Esophagus squamous epithelium (tissue), 5 donors: ENCODE measurements at regions not wholly inside any gene's neighbourhood (a gene's known extent, or its start where the extent isn't known, plus 50 kb on each side); places are given as distances from the start of the nearest gene placed in this dataset.

ENCODE experiments used
- DNase-seq: peaks from one replicate; lab custom pipeline; 2025; lab: John Stamatoyannopoulos, UW
- H3K27ac ChIP-seq, 4 donors: fragments of 200-600 bp; sonication (generic); one replicate each; pipeline ENCODE4 v1.5.1; 2016 to 2019; ENCODE audit warnings: mild to moderate bottlenecking in 1 of 4
- H3K27me3 ChIP-seq, 4 donors: fragments of 200-600 bp; sonication (generic); 1 replicate in 3 of 4; 2 replicates in 1 of 4; pipeline versions ENCODE4 v1.5.1 to v1.6.0; 2017 to 2021; ENCODE audit warnings: antibody characterized with exemption in 1 of 4
- H3K36me3 ChIP-seq, 3 donors: fragments of 200-600 bp; sonication (generic); one replicate each; pipeline ENCODE4 v1.5.1; 2016 to 2019
- H3K4me1 ChIP-seq, 3 donors: fragments of 200-600 bp; sonication (generic); one replicate each; pipeline ENCODE4 v1.5.1; 2017 to 2019
- H3K4me3 ChIP-seq, 4 donors: fragments of 200-600 bp; sonication (generic); 1 replicate in 3 of 4; 2 replicates in 1 of 4; pipeline ENCODE4 v1.5.1; 2016 to 2019; ENCODE audit warnings: mild to moderate bottlenecking in 2 of 4, moderate library complexity in 1 of 4
- H3K9me3 ChIP-seq, 3 donors: fragments of 200-600 bp; sonication (generic); one replicate each; pipeline ENCODE4 v1.5.1; 2016 to 2019
- POLR2A ChIP-seq, 4 donors: fragments of 450-650 bp; IDR thresholded peaks; one replicate each; pipeline ENCODE4 v1.6.1; 2017; ENCODE audit warnings: antibody characterized with exemption in 4 of 4, mild to moderate bottlenecking in 4 of 4, moderate library complexity in 3 of 4
- WGBS, 2 donors: methylation state at CpG; one replicate each; pipeline ENCODE4 v1.1.5; 2018; 5-methylcytosine and 5-hydroxymethylcytosine counted together
- intact Hi-C: fragments of 100-400 bp; cut with DNase I; formaldehyde crosslinking; loops from one replicate; pipeline ENCODE4 v1.15.0; 2022
- TF ChIP-seq, protein P1 (sequence below), 6 experiments: fragments of 450-650 bp in 4 of 6; fragments of 200-600 bp in 2 of 6; sonication (generic) in 2 of 6; IDR thresholded peaks; one replicate each; pipeline ENCODE4 v1.5.1; 2016 to 2019; ENCODE audit warnings: antibody characterized with exemption in 6 of 6, mild to moderate bottlenecking in 4 of 6, moderate library complexity in 4 of 6
- donor health status: DM: yes; HTN: yes; CAD: no.

DNA sequence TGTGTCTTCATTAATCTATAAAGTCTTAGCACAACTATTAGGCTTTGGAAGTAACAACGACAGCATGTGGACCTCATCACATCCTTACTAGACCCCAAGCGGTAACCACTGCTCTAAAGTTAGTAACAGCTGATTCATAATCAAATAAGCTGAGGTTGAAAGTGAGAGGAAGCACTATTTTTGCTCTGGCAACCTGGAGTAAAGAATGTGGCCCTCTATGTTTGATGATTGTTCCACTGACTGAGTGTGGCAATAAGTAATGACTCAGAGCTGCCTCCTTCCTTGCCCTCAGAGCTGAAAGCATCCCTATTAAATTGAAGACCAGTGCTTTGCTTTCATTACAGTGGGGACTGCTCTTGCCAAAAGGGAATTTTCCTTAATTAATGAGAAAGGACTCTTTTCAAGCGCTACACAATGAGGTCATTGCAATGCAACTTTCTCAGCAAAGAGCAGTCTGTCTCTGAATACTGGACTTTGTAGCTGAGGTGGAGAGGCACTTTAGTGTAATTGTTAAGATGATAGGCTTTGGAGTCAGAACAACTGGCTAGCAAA lies 906.1 kb upstream of the RAG2 start:
- Histone ChIP-seq H3K4me3 (no peak overlapping the region), H3K27me3 (no peaks in the 10 kb centered on the region), H3K4me1 (no peaks in the 10 kb centered on the region), H3K36me3 (no peaks in the 10 kb centered on the region), H3K27ac (no peak overlapping the region), H3K9me3 (no peaks in the 10 kb centered on the region)
- no peak for DNase-seq
- WGBS, 2 donors = 41 to 47% methylated on average over 3 of the region's 3 CpGs
- TF ChIP-seq POLR2A (IDR thresholded peaks at IDR 0.05) = no peak
- TF ChIP-seq, protein P1, sequence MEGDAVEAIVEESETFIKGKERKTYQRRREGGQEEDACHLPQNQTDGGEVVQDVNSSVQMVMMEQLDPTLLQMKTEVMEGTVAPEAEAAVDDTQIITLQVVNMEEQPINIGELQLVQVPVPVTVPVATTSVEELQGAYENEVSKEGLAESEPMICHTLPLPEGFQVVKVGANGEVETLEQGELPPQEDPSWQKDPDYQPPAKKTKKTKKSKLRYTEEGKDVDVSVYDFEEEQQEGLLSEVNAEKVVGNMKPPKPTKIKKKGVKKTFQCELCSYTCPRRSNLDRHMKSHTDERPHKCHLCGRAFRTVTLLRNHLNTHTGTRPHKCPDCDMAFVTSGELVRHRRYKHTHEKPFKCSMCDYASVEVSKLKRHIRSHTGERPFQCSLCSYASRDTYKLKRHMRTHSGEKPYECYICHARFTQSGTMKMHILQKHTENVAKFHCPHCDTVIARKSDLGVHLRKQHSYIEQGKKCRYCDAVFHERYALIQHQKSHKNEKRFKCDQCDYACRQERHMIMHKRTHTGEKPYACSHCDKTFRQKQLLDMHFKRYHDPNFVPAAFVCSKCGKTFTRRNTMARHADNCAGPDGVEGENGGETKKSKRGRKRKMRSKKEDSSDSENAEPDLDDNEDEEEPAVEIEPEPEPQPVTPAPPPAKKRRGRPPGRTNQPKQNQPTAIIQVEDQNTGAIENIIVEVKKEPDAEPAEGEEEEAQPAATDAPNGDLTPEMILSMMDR (IDR thresholded peaks at IDR 0.05) = no peak
- intact Hi-C loops = no loop called here

DNA sequence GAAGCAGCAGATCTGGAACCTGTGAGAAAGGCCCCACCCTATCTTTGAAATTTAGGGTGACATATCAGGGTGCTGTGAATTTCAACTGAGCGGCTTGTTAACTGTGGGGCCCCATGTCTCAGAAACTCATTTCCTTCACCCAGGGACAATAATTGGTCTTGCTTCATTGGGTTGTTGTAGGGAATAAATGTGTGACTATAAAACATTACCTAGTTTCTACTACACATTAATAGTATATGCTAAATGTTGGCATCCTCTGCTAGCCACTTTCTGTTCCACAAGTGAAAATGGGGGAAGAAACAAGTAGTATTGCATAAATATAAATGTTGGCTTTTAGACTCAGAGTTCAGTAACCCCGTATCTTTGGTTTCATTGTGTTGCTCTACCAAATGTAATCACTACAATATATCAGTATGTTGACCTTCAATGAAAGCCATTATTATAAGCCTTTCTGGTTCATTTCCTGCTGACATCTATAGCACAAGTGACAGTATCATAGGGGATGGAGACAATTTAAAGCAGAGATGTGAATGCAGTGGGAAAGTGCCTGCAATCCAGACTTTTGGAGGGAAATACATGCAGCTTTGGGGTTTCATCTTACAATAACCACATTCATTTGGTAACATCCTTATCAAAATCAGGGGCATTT lies 905.5 kb upstream of the RAG2 start:
- H3K36me3 ChIP-seq = no peaks in the 10 kb centered on the region

DNA sequence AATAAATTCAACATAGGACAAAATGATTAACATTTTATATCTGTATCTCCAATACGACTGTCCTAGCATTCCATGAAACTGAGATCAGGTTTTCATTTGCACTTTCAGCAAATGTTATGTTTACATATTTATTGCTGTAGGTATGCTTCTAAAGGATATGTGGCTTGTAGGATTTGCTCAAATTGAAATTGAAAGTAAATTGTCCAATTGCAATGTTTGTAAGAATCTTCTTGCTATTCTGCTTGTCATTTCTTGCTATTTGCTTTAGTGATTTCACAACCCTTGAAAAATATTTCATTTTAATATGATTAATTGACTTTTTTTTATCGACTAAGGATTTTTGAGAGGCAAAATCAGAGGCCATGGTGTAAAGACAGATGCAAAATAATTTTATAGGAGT lies 904.2 kb upstream of the RAG2 start:
- no peak for DNase-seq
- H3K4me1 ChIP-seq = no peaks in the 10 kb centered on the region
- H3K27ac ChIP-seq = no peak overlapping the region
- H3K9me3 ChIP-seq = no peaks in the 10 kb centered on the region
- TF ChIP-seq, protein P1 (IDR thresholded peaks at IDR 0.05) = no peak
- no peak for TF ChIP-seq POLR2A (IDR thresholded peaks at IDR 0.05)
- no peak overlapping the region for H3K4me3 ChIP-seq
- no peaks in the 10 kb centered on the region for H3K27me3 ChIP-seq
- H3K36me3 ChIP-seq = no peaks in the 10 kb centered on the region
- intact Hi-C loops = no loop called here
- 55 to 57% methylated on average over 2 of the region's 2 CpGs for WGBS, 2 donors

More for the DNA sequence above, 905.5 kb upstream of the RAG2 start:
- TF ChIP-seq, protein P1 (IDR thresholded peaks at IDR 0.05) = no peak
- no peak for TF ChIP-seq POLR2A (IDR thresholded peaks at IDR 0.05)
- intact Hi-C loops = no loop called here
- Histone ChIP-seq H3K27ac (no peak overlapping the region), H3K9me3 (no peaks in the 10 kb centered on the region), H3K27me3 (no peaks in the 10 kb centered on the region), H3K4me1 (no peaks in the 10 kb centered on the region), H3K4me3 (no peak overlapping the region)
- 72 to 83% methylated on average over 2 of the region's 2 CpGs for WGBS, 2 donors
- no peak for DNase-seq

DNA sequence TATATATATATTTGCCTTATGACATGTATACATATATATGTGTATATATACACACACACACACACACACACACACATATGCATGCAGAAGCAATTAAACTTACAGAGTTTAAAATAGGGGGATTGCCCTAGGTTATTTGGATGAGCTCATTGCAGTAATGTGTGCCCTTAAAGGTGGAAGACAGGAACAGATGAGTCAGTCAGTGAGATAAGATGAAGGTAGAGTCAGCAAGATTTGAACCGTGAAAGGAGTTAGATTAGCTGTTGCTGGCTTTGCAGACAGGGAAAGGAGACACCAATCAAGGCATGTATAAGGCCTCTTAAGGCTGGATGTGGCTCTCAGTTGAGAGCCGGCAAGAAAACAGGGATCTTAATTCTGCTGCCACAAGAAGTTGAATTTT lies 902.4 kb upstream of the RAG2 start:
- no peak for DNase-seq
- Histone ChIP-seq H3K4me3 (no peak overlapping the region), H3K4me1 (no peaks in the 10 kb centered on the region), H3K9me3 (no peaks in the 10 kb centered on the region), H3K27ac (no peak overlapping the region), H3K36me3 (no peaks in the 10 kb centered on the region), H3K27me3 (no peaks in the 10 kb centered on the region)
- intact Hi-C loops = no loop called here
- TF ChIP-seq POLR2A (IDR thresholded peaks at IDR 0.05) = no peak
- TF ChIP-seq, protein P1 (IDR thresholded peaks at IDR 0.05) = no peak
- 66 to 69% methylated on average over 2 of the region's 2 CpGs for WGBS, 2 donors

GRCh38 chr11:37497326-37497725 lies 899.3 kb upstream of the RAG2 start:
- Histone ChIP-seq H3K27ac (no peak overlapping the region), H3K9me3 (no peaks in the 10 kb centered on the region), H3K36me3 (no peaks in the 10 kb centered on the region), H3K4me1 (no peaks in the 10 kb centered on the region), H3K4me3 (no peak overlapping the region), H3K27me3 (no peaks in the 10 kb centered on the region)
- 33 to 70% methylated on average over 1 of the region's 1 CpG for WGBS, 2 donors
- no peak for TF ChIP-seq POLR2A (IDR thresholded peaks at IDR 0.05)
- DNase-seq = no peak
- intact Hi-C loops = no loop called here
